Hepatocyte (in vitro differentiated cells): ENCODE measurements at regions not wholly inside any gene's neighbourhood (a gene's known extent, or its start where the extent isn't known, plus 50 kb on each side); places are given as distances from the start of the nearest gene placed in this dataset.

Experiments used
- CTCF ChIP-seq: fragments of 200-600 bp; sonication (generic); IDR thresholded peaks from 2 replicates; pipeline ENCODE4 v1.5.1; 2016; ENCODE audit warnings: antibody characterized with exemption, mild to moderate bottlenecking; ENCODE audit not compliant: poor library complexity
- EZH2 ChIP-seq: fragments of 200-600 bp; sonication (generic); IDR thresholded peaks from 2 replicates; pipeline ENCODE4 v1.6.1; 2016; ENCODE audit warnings: antibody characterized with exemption, mild to moderate bottlenecking, borderline replicate concordance

GRCh38 chr22:27173530-27173929 is 516.1 kb downstream of the MIAT start:
- no peak for TF ChIP-seq CTCF
- no peak for TF ChIP-seq EZH2
